ENCODE measurements at regions not wholly inside any gene's neighbourhood (a gene's known extent, or its start where the extent isn't known, plus 50 kb on each side); places are given as distances from the start of the nearest gene placed in this dataset.

GRCh38 chr12:114192549-114192948 lies 213.4 kb downstream of the TBX5 start:
- TF ChIP-seq CTCF (IDR thresholded peaks at IDR 0.05) = no peak
- no peak for TF ChIP-seq POLR2A (IDR thresholded peaks at IDR 0.05)

Data from body of pancreas (tissue), 4 donors.